ENCODE measurements at regions not wholly inside any gene's neighbourhood (a gene's known extent, or its start where the extent isn't known, plus 50 kb on each side); places are given as distances from the start of the nearest gene placed in this dataset.

DNA sequence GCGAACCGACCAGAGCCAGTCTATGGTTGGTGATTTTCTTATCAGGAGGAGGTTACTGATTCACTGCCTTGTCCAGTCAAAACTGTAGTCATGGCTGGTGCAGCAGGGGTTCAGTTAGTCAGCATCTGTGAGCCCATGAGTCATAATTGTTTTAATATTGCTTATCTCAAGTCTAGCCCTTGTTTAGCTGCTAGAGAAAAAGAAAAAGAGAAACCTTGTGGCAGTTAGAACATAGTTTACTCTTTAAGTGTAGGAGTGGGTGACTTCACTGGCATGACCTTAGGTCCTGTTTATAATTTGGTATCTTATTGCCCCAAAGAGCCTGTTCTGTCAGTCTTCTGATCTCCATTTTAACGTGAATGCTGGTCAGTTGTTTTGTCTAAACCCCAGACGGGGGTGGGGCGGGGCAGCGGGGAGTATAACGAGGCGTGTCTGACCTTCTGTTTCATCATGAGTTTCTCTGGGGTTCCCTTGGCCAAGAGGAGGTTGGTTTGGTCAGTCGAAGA lies 76.9 kb upstream of the NFIL3 start:
- TF ChIP-seq, protein P1, sequence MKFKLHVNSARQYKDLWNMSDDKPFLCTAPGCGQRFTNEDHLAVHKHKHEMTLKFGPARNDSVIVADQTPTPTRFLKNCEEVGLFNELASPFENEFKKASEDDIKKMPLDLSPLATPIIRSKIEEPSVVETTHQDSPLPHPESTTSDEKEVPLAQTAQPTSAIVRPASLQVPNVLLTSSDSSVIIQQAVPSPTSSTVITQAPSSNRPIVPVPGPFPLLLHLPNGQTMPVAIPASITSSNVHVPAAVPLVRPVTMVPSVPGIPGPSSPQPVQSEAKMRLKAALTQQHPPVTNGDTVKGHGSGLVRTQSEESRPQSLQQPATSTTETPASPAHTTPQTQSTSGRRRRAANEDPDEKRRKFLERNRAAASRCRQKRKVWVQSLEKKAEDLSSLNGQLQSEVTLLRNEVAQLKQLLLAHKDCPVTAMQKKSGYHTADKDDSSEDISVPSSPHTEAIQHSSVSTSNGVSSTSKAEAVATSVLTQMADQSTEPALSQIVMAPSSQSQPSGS (tag by site-specific recombination; IDR thresholded peaks at IDR 0.05; ENCODE audit: low read depth) = no peak
- TF ChIP-seq ZNF140 (tag by site-specific recombination; IDR thresholded peaks at IDR 0.05) (no peak), ZNF530 (tag by site-specific recombination; IDR thresholded peaks at IDR 0.05; ENCODE audit: low read depth) (no peak)

Measured in HEK293 (cell line).